ENCODE measurements at regions not wholly inside any gene's neighbourhood (a gene's known extent, or its start where the extent isn't known, plus 50 kb on each side); places are given as distances from the start of the nearest gene placed in this dataset.

- intact Hi-C loops (cut with DNase I), result no loop called here
- DNase-seq (ENCODE audit: missing footprints) (no peak), ATAC-seq (no peak)
These were observed 440.4 kb downstream of the KIF20B start for GRCh38 chr10:90141791-90142190.

GRCh38 chr10:90143937-90144336, 442.5 kb downstream of the KIF20B start:
- DNase-seq (ENCODE audit: missing footprints) (no peak), ATAC-seq (no peak)
- intact Hi-C loops (cut with DNase I), result no loop called here

DNA sequence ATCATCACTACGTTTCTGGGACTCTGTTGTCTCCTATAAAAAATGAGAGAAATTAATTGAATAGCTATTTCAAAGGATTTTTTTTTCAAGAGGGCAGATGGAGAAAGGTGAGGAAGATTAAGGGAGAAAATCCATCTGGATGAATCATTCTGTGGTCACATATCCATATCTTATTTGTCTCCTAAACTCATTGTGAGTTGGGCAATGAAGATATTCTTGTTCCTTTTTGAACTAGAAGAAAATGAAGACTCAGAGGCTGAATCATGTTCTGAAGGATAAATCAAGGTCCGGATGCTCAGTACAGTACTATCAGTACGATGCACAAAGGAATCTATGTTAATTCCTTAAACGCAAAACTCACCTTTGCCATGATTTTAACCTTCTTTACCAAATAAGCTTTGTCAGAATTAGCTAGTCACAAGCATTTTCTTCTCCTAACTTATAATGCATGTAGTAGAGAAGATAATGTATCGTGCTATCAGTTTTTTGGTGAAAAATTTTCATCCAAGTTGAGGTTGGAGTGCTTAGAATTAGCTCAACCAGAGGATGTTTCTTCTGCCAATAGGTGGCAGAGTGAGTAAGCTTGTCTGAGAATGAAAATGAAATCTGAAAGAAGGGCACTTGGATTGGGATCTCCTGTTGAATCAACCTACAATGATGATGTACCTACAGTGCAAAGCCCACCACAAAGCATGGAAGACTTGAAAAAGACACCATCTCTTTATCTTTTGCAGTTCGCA, 446.9 kb downstream of the KIF20B start:
- DNase-seq (ENCODE audit: missing footprints) (no peak), ATAC-seq (no peak)
- intact Hi-C loops (cut with DNase I), result no loop called here

DNA sequence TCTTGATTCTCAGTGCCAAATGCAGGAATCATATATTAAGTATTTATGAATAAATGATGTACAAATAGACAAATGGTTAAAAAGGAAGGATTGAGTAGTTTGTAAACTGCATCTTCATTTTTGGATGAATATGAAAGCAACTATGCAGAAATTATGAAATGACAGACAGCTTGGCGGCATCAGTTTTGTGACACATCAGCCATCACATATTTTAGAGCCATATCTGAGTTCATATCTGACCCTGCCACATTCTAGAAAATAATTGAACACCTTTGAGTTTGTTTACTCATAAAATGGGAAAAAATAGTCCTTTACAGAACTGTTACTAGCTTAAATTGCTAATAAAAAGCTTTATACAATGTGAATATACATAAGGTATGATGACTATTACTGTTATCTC, 448.2 kb downstream of the KIF20B start:
- intact Hi-C loops (cut with DNase I), result no loop called here
- no peak for ATAC-seq
- DNase-seq (ENCODE audit: missing footprints), result no peak

GRCh38 chr10:90162271-90162853, 461.0 kb downstream of the KIF20B start:
- DNase-seq (ENCODE audit: missing footprints) (no peak), ATAC-seq (no peak)
- intact Hi-C loops (cut with DNase I), result no loop called here

DNA sequence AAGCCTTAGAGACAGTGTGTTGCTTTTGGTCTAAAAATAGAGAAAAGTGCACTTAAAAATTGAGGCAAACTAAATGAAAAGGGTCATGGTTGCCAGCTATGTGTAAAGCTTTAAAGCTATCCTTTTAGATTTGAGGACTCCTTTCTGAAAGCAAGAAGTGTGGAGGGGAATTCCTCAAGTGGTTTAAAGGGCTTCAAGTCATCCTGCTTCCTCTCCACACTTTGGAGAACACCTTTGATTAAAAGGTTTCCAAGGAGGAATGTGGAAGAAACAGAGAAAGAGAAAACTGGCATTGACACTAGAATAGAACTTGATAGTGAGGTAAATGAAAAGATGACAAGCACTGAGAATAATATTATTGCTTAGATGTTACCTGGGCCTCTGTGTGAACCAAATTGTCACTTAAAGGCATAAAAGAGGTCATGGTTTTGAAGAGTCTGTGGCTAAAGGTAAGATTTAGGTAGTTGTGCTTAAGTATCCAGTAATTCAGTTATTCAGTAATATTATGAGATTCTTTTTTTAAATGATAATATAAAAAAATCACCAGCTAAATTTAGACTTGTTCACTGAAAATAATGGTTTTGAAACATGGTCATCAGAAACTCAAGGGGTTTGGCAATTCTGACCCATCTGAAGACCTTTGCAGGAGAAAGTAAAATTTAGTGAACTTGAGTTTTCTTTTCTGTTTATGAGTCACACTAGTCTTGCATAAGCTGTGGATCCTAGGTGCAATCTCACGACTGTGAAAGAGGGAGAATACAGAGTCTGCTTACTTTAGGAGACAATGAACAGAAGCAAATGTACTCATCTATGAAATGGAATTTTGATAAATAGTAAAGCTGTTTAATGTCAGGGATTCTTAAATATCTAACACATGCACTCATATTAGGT, 466.0 kb downstream of the KIF20B start:
- no peak for DNase-seq (ENCODE audit: missing footprints)
- ATAC-seq, result no peak
- intact Hi-C loops (cut with DNase I), result no loop called here

DNA sequence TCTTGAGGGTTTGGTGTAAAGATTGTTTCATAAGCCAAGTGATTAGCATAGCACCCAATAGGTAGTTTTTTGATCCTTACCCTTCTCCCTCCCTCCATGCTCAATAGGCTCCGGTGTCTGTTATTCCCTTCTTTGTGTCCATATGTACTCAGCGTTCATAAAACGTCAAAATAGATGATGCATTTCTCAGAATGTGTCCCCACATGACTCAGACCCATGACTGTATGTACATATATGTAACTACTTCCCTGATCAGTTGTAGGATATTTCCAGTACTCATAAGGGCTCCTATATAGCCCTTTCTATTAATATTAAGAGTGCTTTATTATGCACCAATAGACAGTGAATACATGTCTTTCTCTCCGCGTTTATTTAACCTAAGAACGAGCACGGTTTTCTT, 466.9 kb downstream of the KIF20B start:
- ATAC-seq (no peak), DNase-seq (ENCODE audit: missing footprints) (no peak)
- intact Hi-C loops (cut with DNase I), result no loop called here

GRCh38 chr10:90171014-90171722, 469.8 kb downstream of the KIF20B start:
- DNase-seq (ENCODE audit: missing footprints) (no peak), ATAC-seq (no peak)
- intact Hi-C loops (cut with DNase I), result no loop called here

DNA sequence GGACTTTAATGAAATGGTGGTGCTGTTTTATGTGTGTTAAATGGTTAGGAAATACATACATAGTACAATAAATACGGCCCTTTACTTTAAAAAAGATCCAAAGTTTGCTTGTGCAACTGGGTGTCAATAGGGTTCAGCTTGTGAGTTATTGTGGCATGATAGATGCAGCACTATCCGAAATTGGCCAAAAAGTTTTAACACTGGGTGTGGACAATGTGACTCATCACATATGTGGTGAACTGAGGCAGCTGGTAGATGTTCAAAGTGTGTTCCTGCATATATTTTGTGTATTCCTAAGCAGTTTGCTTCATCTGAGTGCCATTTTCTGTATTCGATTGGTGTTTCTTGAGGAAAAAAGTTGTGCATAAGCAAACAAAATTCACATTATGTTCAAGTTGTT, 473.1 kb downstream of the KIF20B start:
- no peak for DNase-seq (ENCODE audit: missing footprints)
- intact Hi-C loops (cut with DNase I), result no loop called here
- ATAC-seq, result no peak

DNA sequence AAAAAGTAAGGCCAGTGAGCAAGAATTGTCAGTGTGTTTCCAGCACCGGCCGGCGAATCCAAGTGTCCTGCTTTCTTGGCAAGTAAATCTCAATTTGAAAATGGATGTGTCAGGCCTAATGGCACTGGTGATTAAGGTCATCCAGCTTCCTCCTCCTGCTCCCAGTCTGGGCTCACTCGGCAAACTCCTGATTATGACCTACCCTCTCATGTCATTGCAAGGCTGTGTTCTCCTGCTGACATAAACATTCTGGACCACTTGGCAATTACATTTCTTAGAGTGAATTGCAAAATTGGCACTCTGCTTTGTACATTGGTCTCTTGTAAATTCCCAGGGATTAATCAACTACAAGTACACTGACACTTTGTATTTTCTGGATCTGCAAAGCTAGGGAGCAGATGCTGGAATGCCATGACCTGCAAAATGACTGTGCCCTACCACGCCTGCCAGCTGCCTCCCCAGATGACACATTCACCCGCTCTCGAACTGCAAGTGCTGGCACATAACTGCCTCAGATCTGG, 473.8 kb downstream of the KIF20B start:
- intact Hi-C loops (cut with DNase I), result no loop called here
- ATAC-seq (peak; percentile 92), DNase-seq (ENCODE audit: missing footprints) (peak; percentile 66)

DNA sequence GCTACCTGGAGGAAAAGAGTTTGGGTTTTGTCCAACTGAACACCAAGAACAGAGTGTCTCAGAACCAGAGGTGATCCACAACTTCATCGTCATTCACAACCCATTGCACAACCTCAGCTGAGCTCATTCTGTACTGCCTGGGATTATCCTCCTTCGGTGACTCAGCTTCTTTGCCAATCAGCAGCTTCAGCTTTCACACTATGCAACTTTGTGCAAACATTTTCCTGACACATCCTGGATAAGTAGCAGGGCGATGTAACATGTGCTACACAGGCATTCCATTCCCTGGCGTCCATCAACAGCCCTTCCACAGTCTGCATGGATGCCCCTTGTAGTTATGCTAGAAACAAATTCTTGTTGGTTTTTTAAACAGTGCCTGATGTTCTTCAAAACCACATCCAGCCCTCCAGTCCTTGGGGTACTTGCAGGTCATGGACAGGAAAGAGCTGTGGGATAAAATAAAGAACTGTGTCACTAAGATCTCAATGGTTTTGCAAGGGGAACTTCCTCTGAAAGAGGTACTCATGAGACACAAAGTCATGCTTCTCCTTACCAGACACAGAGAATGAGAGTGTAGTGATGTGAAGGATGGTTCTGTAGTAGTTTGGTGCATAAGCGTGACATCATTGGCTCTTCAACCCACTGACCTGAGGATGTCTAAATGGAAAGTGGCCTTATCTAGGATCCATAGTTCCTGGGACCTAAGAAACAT, 478.5 kb downstream of the KIF20B start:
- no peak for DNase-seq (ENCODE audit: missing footprints)
- ATAC-seq, result peak; percentile 87
- intact Hi-C loops (cut with DNase I), result no loop called here

DNA sequence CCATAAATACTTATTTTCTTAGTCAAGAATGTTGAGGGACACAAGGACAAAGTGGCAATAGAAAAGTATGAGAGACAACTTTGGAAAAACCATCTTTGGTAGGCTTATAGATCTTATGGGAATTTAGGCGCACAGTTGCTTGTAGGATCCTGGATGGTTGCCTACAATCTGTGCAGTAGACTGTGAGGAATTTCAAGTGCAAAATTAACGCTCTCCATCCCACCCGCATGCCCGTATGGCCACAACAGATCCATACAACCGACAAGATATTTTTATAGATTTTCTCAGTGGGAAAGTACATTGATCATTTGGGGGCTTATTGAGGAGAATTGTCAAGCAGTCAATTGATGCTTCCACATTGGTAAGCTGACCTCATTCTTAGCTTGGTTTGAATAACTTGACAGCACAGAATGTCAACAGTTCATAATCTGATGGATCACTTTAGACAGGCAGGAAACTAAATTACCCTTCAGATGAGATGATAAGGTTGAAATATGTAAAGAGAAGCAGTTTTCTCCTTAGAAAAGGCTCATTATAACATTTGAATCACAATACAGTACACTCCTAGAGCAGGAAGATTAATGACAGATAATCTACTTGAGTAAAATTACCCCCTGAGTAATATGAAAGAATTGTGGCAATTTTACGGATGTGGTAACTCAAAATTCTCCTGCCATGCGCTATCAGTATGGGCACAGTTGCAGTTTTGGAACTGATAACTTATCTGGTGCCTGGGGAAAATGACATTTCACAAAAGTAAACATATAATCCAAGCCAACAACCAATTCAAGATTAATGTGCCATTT, 479.7 kb downstream of the KIF20B start:
- ATAC-seq, result no peak
- intact Hi-C loops (cut with DNase I), result no loop called here
- DNase-seq (ENCODE audit: missing footprints), result no peak

DNA sequence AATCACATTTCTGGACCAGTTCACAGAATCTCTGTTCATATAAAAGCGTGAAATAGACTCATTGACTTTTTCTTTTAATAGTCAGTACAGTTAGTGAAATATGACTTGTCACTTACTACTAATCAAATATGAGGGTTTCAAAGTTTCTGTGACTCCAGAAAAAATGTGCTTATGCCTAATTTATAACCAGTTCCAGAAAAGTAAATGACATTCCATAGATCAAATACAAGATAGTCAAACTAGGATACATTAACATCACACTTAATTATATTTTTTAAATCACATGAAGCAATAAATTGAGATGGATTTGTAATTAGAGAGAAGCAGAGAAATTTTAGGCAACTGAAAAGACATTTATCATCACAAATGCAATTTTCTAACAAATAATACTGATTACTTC, 491.4 kb downstream of the KIF20B start:
- intact Hi-C loops (cut with DNase I), result no loop called here
- DNase-seq (ENCODE audit: missing footprints) (no peak), ATAC-seq (no peak)

- intact Hi-C loops (cut with DNase I), result no loop called here
- ATAC-seq, result peak; percentile 44
- DNase-seq (ENCODE audit: missing footprints), result no peak
These were observed 492.0 kb downstream of the KIF20B start for GRCh38 chr10:90193240-90193985.

DNA sequence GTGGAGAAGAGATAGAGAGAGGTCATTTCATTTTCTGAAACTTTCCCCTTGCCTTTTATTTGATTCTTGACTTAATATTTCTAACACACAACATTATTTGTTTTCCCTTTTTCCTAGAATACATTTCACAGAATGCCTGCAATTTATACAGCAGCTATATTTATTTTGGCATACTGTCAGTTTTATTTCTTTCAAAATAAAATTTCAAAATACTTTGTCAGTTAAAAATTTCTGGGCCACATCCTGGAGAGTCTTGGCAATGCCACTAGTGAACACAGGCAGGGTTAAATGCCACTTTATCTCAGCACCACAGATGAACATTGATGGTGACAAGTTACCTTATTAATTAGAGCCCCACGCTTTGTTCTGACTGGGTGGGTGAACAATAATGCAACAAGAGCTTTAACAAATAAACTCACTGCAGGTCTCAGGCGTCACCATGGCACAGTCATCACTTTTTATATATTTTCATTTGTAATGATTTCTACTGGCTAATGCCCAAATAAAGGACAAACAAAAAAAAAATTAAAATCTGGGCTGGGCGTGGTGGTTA, 494.0 kb downstream of the KIF20B start:
- intact Hi-C loops (cut with DNase I), result no loop called here
- DNase-seq (ENCODE audit: missing footprints), result no peak
- no peak for ATAC-seq

- DNase-seq (ENCODE audit: missing footprints) (no peak), ATAC-seq (no peak)
- intact Hi-C loops (cut with DNase I), result no loop called here
These were observed 496.4 kb downstream of the KIF20B start for GRCh38 chr10:90197766-90198165.

GRCh38 chr10:90199093-90199492, 497.7 kb downstream of the KIF20B start:
- intact Hi-C loops (cut with DNase I), result no loop called here
- no peak for ATAC-seq

More at GRCh38 chr10:90199093-90199492, 497.7 kb downstream of the KIF20B start:
- DNase-seq (ENCODE audit: missing footprints), result no peak
